HEK293 (cell line): ENCODE measurements at regions not wholly inside any gene's neighbourhood (a gene's known extent, or its start where the extent isn't known, plus 50 kb on each side); places are given as distances from the start of the nearest gene placed in this dataset.

ENCODE experiments used
- CTCF ChIA-PET: fragments of 350-600 bp; formaldehyde crosslinking; extraction: SDS; loops from one replicate; lab custom pipeline; 2021; ENCODE audit warnings: antibody characterized with exemption; lab: Yijun Ruan, JAX
- POLR2A ChIA-PET: fragments of 300-600 bp; formaldehyde crosslinking; extraction: SDS; loops from one replicate; lab custom pipeline; 2020; ENCODE audit warnings: antibody characterized with exemption, inconsistent platforms; lab: Yijun Ruan, JAX
- H3K27ac ChIP-seq: fragments of 200-500 bp; sonication (Bioruptor generic); 2 replicates; pipeline ENCODE4 v1.5.1; 2014; ENCODE audit warnings: low read depth, low read length, control low read depth, inconsistent platforms; ENCODE audit errors: extremely low read depth
- H3K36me3 ChIP-seq, 2 experiments: fragments of 200-500 bp in 1 of 2; sonication (Bioruptor generic) in 1 of 2; 1 replicate in 1 of 2; 2 replicates in 1 of 2; pipeline ENCODE4 v1.5.1; 2014 to 2017; ENCODE audit warnings: inconsistent platforms in 2 of 2, low read length in 2 of 2; ENCODE audit not compliant: control insufficient read depth in 2 of 2, insufficient read depth in 1 of 2
- H3K4me1 ChIP-seq: fragments of 200-500 bp; sonication (Bioruptor generic); 2 replicates; pipeline ENCODE4 v1.5.1; 2014; ENCODE audit warnings: mild to moderate bottlenecking, low read length, inconsistent platforms; ENCODE audit not compliant: control insufficient read depth, insufficient read depth
- H3K4me3 ChIP-seq: 2 replicates; pipeline ENCODE4 v1.5.1; 2011; ENCODE audit warnings: low read depth, mild to moderate bottlenecking, control low read depth, low read length, moderate library complexity
- H3K9me3 ChIP-seq: fragments of 200-500 bp; sonication (Bioruptor generic); 2 replicates; pipeline ENCODE4 v1.5.1; 2014; ENCODE audit warnings: low read depth, low read length, inconsistent platforms; ENCODE audit not compliant: control insufficient read depth, insufficient read depth
- BCL11B ChIP-seq: fragments of 450-650 bp; formaldehyde crosslinking; IDR thresholded peaks from 2 replicates; pipeline ENCODE4 v1.5.1; 2016; ENCODE audit warnings: low read depth, missing biosample characterization, missing genetic modification characterization
- GLI2 ChIP-seq: fragments of 450-650 bp; formaldehyde crosslinking; IDR thresholded peaks from 2 replicates; pipeline ENCODE4; 2017; ENCODE audit warnings: missing biosample characterization, missing genetic modification characterization, low read depth, borderline replicate concordance
- KLF1 ChIP-seq: fragments of 450-650 bp; formaldehyde crosslinking; IDR thresholded peaks from 2 replicates; pipeline ENCODE4 v1.5.1; 2016; ENCODE audit warnings: missing biosample characterization, missing genetic modification characterization
- OVOL3 ChIP-seq: fragments of 450-650 bp; formaldehyde crosslinking; IDR thresholded peaks from 2 replicates; pipeline ENCODE4 v1.5.1; 2016; ENCODE audit warnings: missing biosample characterization, missing genetic modification characterization
- PRDM1 ChIP-seq: fragments of 450-650 bp; formaldehyde crosslinking; IDR thresholded peaks from 2 replicates; pipeline ENCODE4; 2016; ENCODE audit warnings: missing biosample characterization, missing genetic modification characterization
- RBAK ChIP-seq: fragments of 450-650 bp; formaldehyde crosslinking; IDR thresholded peaks from 2 replicates; pipeline ENCODE4 v1.5.1; 2016; ENCODE audit warnings: missing biosample characterization, missing genetic modification characterization
- TRIM28 ChIP-seq: IDR thresholded peaks from 2 replicates; pipeline ENCODE4 v1.6.1; 2011; ENCODE audit warnings: low read length, control low read depth, borderline replicate concordance
- ZBTB20 ChIP-seq: fragments of 450-650 bp; formaldehyde crosslinking; IDR thresholded peaks from 2 replicates; pipeline ENCODE4 v1.5.1; 2016; ENCODE audit warnings: missing biosample characterization, missing genetic modification characterization
- ZBTB8A ChIP-seq: fragments of 450-650 bp; formaldehyde crosslinking; IDR thresholded peaks from 2 replicates; pipeline ENCODE4 v1.5.1; 2016; ENCODE audit warnings: missing biosample characterization, missing genetic modification characterization
- ZFHX2 ChIP-seq: fragments of 450-650 bp; formaldehyde crosslinking; conservative IDR thresholded peaks from 2 replicates; pipeline ENCODE4 v1.5.1; 2016; ENCODE audit warnings: missing biosample characterization, missing genetic modification characterization
- ZNF16 ChIP-seq: fragments of 450-650 bp; formaldehyde crosslinking; IDR thresholded peaks from 2 replicates; pipeline ENCODE4 v1.5.1; 2016; ENCODE audit warnings: low read depth, missing biosample characterization, missing genetic modification characterization
- ZNF174 ChIP-seq: fragments of 450-650 bp; formaldehyde crosslinking; IDR thresholded peaks from 2 replicates; pipeline ENCODE4 v1.5.0; 2017; ENCODE audit warnings: missing biosample characterization, mild to moderate bottlenecking, missing genetic modification characterization
- ZNF175 ChIP-seq: fragments of 450-650 bp; formaldehyde crosslinking; IDR thresholded peaks from 2 replicates; pipeline ENCODE4 v1.5.1; 2016; ENCODE audit warnings: missing biosample characterization, missing genetic modification characterization
- ZNF18 ChIP-seq: fragments of 450-650 bp; formaldehyde crosslinking; IDR thresholded peaks from 2 replicates; pipeline ENCODE4 v1.5.1; 2016; ENCODE audit warnings: missing biosample characterization, missing genetic modification characterization
- ZNF211 ChIP-seq: fragments of 450-650 bp; formaldehyde crosslinking; IDR thresholded peaks from 2 replicates; pipeline ENCODE4 v1.5.1; 2016; ENCODE audit warnings: low read depth, missing biosample characterization, missing genetic modification characterization
- ZNF274 ChIP-seq, 2 experiments: fragments of 200-500 bp in 1 of 2; fragments of 450-650 bp in 1 of 2; sonication (Bioruptor generic) in 1 of 2; formaldehyde crosslinking in 1 of 2; IDR thresholded peaks; 2 replicates each; pipeline versions ENCODE4 v1.5.1 to v1.6.1; 2014 to 2016; ENCODE audit warnings: borderline replicate concordance in 1 of 2, inconsistent platforms in 1 of 2, low read length in 1 of 2, missing biosample characterization in 1 of 2, missing genetic modification characterization in 1 of 2
- ZNF335 ChIP-seq: fragments of 450-650 bp; formaldehyde crosslinking; conservative IDR thresholded peaks from 2 replicates; pipeline ENCODE4 v1.5.1; 2016; ENCODE audit warnings: missing biosample characterization, missing genetic modification characterization
- ZNF37A ChIP-seq: fragments of 450-650 bp; IDR thresholded peaks from 2 replicates; pipeline ENCODE4 v1.5.1; 2018; ENCODE audit warnings: missing biosample characterization, missing genetic modification characterization
- ZNF426 ChIP-seq: fragments of 450-650 bp; formaldehyde crosslinking; IDR thresholded peaks from 2 replicates; pipeline ENCODE4 v1.5.1; 2017; ENCODE audit warnings: missing biosample characterization, missing genetic modification characterization, mild to moderate bottlenecking, inconsistent platforms, moderate library complexity
- ZNF473 ChIP-seq: fragments of 450-650 bp; formaldehyde crosslinking; IDR thresholded peaks from 2 replicates; pipeline ENCODE4 v1.5.1; 2017; ENCODE audit warnings: missing biosample characterization, missing genetic modification characterization
- ZNF513 ChIP-seq: fragments of 450-650 bp; IDR thresholded peaks from 2 replicates; pipeline ENCODE4 v1.5.1; 2018; ENCODE audit warnings: missing biosample characterization, missing genetic modification characterization
- ZNF529 ChIP-seq: fragments of 450-650 bp; formaldehyde crosslinking; IDR thresholded peaks from 2 replicates; pipeline ENCODE4 v1.5.1; 2017; ENCODE audit warnings: missing genetic modification characterization, missing biosample characterization; ENCODE audit not compliant: insufficient replicate concordance
- ZNF530 ChIP-seq: fragments of 450-650 bp; formaldehyde crosslinking; IDR thresholded peaks from 2 replicates; pipeline ENCODE4 v1.5.1; 2016; ENCODE audit warnings: low read depth, missing biosample characterization, missing genetic modification characterization
- ZNF580 ChIP-seq: fragments of 450-650 bp; formaldehyde crosslinking; IDR thresholded peaks from 2 replicates; pipeline ENCODE4 v1.5.1; 2016; ENCODE audit warnings: missing biosample characterization, missing genetic modification characterization
- ZNF596 ChIP-seq: fragments of 450-650 bp; IDR thresholded peaks from 2 replicates; pipeline ENCODE4 v1.5.0; 2018; ENCODE audit warnings: missing biosample characterization, mild to moderate bottlenecking, missing genetic modification characterization, moderate library complexity
- ZNF621 ChIP-seq: fragments of 450-650 bp; formaldehyde crosslinking; IDR thresholded peaks from 2 replicates; pipeline ENCODE4 v1.5.1; 2017; ENCODE audit warnings: missing biosample characterization, missing genetic modification characterization
- ZNF670 ChIP-seq: fragments of 450-650 bp; formaldehyde crosslinking; IDR thresholded peaks from 2 replicates; pipeline ENCODE4 v1.5.1; 2016; ENCODE audit warnings: missing biosample characterization, missing genetic modification characterization, low read depth
- ZNF768 ChIP-seq: fragments of 450-650 bp; formaldehyde crosslinking; IDR thresholded peaks from 2 replicates; pipeline ENCODE4 v1.5.1; 2018; ENCODE audit warnings: missing biosample characterization, mild to moderate bottlenecking, missing genetic modification characterization

GRCh38 chr1:106232128-106232527 is 824.3 kb upstream of the PRMT6 start:
- no peak overlapping the region for H3K27ac ChIP-seq
- TF ChIP-seq TRIM28 (no peak), ZNF596 (no peak), GLI2 (tag by site-specific recombination) (no peak), ZNF621 (tag by site-specific recombination) (no peak), ZNF530 (tag by site-specific recombination) (no peak), ZNF473 (tag by site-specific recombination) (no peak), ZNF580 (no peak), ZNF18 (tag by site-specific recombination) (no peak), ZNF175 (tag by site-specific recombination) (no peak), KLF1 (tag by site-specific recombination) (no peak), ZBTB20 (tag by site-specific recombination) (no peak), ZNF16 (tag by site-specific recombination) (no peak), ZNF426 (no peak), ZNF529 (no peak), ZNF37A (no peak), RBAK (no peak), ZNF513 (no peak), ZNF768 (tag by site-specific recombination) (no peak)
- no peaks in the 10 kb centered on the region for H3K9me3 ChIP-seq
- H3K4me3 ChIP-seq = no peak overlapping the region
- H3K4me1 ChIP-seq = no peaks in the 10 kb centered on the region
- H3K36me3 ChIP-seq = no peaks in the 10 kb centered on the region
- ChIA-PET CTCF (no interaction called here), POLR2A (no interaction called here)

GRCh38 chr1:106233511-106233910 is 823.0 kb upstream of the PRMT6 start:
- Histone ChIP-seq H3K27ac (no peak overlapping the region), H3K4me3 (no peak overlapping the region), H3K4me1 (no peaks in the 10 kb centered on the region), H3K9me3 (no peaks in the 10 kb centered on the region), H3K36me3 (no peaks in the 10 kb centered on the region)
- ChIA-PET POLR2A (no interaction called here), CTCF (interaction anchor here (0.7 kb wide), 1 partner anchor 304 kb away, joined by 3 read pairs; no protein-coding TSS in a partner anchor)
- TF ChIP-seq PRDM1 (tag by site-specific recombination) (no peak), ZFHX2 (tag by site-specific recombination) (no peak), ZBTB8A (tag by site-specific recombination) (no peak), OVOL3 (tag by site-specific recombination) (no peak), ZNF670 (no peak), ZNF211 (tag by site-specific recombination) (no peak), ZNF174 (tag by site-specific recombination) (no peak), ZNF274 (IDR thresholded peaks at IDR 0.05; ENCODE audit: low read length) (no peak), ZNF274 (tag by site-specific recombination; IDR thresholded peaks at IDR 0.05; ENCODE audit: borderline replicate concordance) (no peak), ZNF335 (tag by site-specific recombination) (no peak), BCL11B (tag by site-specific recombination) (no peak)
